Neural crest cell (in vitro differentiated cells): ENCODE measurements at regions not wholly inside any gene's neighbourhood (a gene's known extent, or its start where the extent isn't known, plus 50 kb on each side); places are given as distances from the start of the nearest gene placed in this dataset.
A peak's percentile ranks its signal among the peaks of the same experiment; 100 is the strongest.

Experiments
- DNase-seq: peaks from one replicate; pipeline ENCODE4 v3.0.0; 2021; ENCODE audit warnings: low read depth, mixed read lengths, low spot score
- H3K27ac Mint-ChIP-seq: one replicate; pipeline ENCODE4 v1.8.0; 2021; ENCODE audit warnings: mild to moderate bottlenecking, mixed read lengths; ENCODE audit not compliant: unreplicated experiment
- H3K27me3 Mint-ChIP-seq: 2 replicates; pipeline ENCODE4 v1.8.0; 2021; ENCODE audit warnings: low read depth, mild to moderate bottlenecking, mixed read lengths
- H3K36me3 Mint-ChIP-seq: 2 replicates; pipeline ENCODE4 v1.8.0; 2021; ENCODE audit warnings: low read depth, mild to moderate bottlenecking, mixed read lengths
- H3K4me1 Mint-ChIP-seq: 2 replicates; pipeline ENCODE4 v1.8.0; 2021; ENCODE audit warnings: mixed read lengths
- H3K4me3 Mint-ChIP-seq: one replicate; pipeline ENCODE4 v1.8.0; 2021; ENCODE audit warnings: mild to moderate bottlenecking, mixed read lengths
- H3K9me3 Mint-ChIP-seq: 2 replicates; pipeline ENCODE4 v1.8.0; 2021; ENCODE audit warnings: mixed read lengths
- TF ChIP-seq, protein P1 (sequence below): fragments of 200-600 bp; sonication (generic); conservative IDR thresholded peaks from 2 replicates; pipeline ENCODE4 v1.5.0; 2021; ENCODE audit warnings: antibody characterized with exemption, mild to moderate bottlenecking

DNA sequence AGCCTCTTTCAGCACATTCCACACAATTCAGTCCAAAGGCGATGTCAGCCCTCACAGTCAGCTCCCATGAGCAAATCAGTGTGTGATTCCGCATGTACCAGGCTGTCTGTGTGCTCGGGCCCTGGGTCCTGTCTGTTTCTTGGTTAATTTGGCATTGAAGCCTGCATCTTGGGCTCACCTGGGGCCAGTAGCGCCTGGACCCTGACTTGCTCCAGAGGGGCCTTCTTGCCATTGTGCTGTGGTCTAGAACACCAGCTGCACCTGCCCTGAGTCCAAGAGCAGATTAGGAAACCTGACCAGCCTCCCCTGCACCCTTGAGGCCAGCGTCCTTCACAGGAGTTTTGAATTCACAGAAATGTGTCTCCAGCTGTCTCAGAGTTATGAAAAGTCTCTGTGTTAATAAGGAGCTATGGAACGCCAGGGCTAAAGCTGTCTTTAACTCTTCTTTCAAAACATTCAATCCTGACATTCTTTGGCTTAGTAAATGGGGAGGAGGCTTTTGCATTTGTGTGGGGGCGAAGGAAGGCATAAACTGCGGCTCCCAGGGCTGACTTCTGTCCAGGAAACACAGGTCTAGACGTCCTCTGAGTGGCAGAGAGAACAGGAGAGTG lies 102.2 kb downstream of the ARF6 start:
- H3K36me3 Mint-ChIP-seq, result no peaks in the 10 kb centered on the region
- H3K4me1 Mint-ChIP-seq, result peaks cover 33% of the 10 kb centered on the region
- H3K9me3 Mint-ChIP-seq, result no peaks in the 10 kb centered on the region
- TF ChIP-seq, protein P1, sequence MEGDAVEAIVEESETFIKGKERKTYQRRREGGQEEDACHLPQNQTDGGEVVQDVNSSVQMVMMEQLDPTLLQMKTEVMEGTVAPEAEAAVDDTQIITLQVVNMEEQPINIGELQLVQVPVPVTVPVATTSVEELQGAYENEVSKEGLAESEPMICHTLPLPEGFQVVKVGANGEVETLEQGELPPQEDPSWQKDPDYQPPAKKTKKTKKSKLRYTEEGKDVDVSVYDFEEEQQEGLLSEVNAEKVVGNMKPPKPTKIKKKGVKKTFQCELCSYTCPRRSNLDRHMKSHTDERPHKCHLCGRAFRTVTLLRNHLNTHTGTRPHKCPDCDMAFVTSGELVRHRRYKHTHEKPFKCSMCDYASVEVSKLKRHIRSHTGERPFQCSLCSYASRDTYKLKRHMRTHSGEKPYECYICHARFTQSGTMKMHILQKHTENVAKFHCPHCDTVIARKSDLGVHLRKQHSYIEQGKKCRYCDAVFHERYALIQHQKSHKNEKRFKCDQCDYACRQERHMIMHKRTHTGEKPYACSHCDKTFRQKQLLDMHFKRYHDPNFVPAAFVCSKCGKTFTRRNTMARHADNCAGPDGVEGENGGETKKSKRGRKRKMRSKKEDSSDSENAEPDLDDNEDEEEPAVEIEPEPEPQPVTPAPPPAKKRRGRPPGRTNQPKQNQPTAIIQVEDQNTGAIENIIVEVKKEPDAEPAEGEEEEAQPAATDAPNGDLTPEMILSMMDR, result no peak
- DNase-seq, result no peak
- H3K4me3 Mint-ChIP-seq, result no peak overlapping the region
- no peak overlapping the region for H3K27ac Mint-ChIP-seq
- peaks cover 12% of the 10 kb centered on the region for H3K27me3 Mint-ChIP-seq

DNA sequence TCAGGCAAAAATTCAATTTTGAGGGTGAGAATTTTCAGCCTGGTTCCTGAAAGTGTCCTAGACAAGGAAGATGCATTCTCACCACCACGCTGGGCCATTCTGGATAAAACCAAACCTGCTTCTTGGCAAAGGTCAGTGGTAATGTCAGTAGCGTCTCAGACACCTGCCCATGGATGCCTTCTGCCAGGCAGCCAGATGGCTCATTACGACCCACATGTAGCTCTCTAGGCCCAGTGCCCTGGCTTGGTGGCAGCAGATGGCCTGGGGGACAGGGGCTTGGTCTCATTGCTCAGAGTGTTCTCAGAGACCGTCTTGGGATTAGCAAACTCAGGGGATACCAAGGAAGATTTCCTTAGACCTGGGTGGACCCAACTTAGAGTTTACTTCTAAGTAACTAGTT lies 105.1 kb downstream of the ARF6 start:
- peaks cover 38% of the 10 kb centered on the region for H3K27me3 Mint-ChIP-seq
- no peak for DNase-seq
- H3K9me3 Mint-ChIP-seq, result no peaks in the 10 kb centered on the region
- H3K4me1 Mint-ChIP-seq, result peaks cover 37% of the 10 kb centered on the region
- no peak overlapping the region for H3K4me3 Mint-ChIP-seq
- H3K27ac Mint-ChIP-seq, result no peak overlapping the region
- H3K36me3 Mint-ChIP-seq, result no peaks in the 10 kb centered on the region
- TF ChIP-seq, protein P1, result no peak

DNA sequence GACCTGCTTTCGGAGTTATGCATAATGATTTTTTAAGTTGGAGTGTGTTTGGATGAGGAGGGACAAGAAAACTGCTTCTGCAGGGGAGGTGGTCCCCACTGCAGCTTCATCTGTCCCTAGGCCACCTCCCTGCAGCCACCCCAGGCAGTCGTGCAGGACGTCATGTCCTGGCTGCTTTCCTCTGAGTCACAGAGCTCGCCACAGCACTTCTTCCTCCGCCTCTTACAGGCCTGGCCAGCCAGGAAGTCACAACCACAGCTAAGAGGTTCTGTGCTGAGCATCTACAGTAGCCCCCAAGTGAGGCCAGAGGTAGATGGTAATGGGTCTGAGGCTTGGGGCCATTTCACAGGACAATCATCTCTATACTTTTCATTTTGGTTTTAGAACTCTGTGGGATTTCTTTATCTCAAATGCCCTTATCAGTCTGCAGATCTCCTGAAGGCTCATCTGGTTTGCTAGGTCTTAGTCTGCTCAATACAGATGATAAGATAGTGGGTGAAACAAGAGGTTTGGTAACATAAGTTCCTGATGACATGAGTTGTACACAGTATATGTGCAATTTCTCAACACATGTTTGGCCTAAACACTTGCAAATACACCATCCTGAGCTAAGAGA lies 106.4 kb downstream of the ARF6 start:
- H3K4me3 Mint-ChIP-seq, result peak overlapping the region; percentile 32

DNA sequence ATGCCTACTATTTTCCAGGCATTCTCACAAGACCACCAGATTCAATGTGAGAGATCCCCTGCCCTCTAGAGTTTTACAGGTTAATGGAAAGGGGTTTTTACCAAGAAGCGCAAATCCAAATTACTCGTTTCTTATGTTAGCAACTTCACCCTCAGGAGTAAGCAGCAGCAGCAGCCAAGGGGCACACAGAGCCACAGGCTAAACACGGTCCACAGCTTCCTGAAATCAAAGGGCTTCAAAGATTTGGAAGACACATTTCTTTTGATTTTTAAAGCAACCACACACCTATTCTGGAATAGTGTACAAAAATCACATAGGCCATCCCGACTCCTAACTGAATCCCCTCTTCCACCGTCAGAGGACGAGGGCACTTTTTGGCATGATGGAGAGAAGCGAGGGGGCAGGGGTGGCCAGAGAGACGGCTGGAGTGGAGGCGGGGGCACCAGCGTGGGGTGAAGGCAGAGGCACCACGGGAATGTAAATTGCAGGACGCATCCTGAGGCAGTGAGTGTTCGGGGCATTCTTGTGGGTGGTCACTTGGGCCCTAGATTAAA lies 107.0 kb downstream of the ARF6 start:
- no peaks in the 10 kb centered on the region for H3K9me3 Mint-ChIP-seq
- no peaks in the 10 kb centered on the region for H3K36me3 Mint-ChIP-seq
- peak overlapping the region; percentile 94 for H3K27ac Mint-ChIP-seq
- no peak for DNase-seq
- peak overlapping the region; percentile 64 for H3K4me3 Mint-ChIP-seq
- peaks cover 41% of the 10 kb centered on the region for H3K4me1 Mint-ChIP-seq
- peaks cover 53% of the 10 kb centered on the region for H3K27me3 Mint-ChIP-seq
- TF ChIP-seq, protein P1, result no peak

More for the DNA sequence above, 106.4 kb downstream of the ARF6 start:
- no peaks in the 10 kb centered on the region for H3K36me3 Mint-ChIP-seq
- peaks cover 38% of the 10 kb centered on the region for H3K4me1 Mint-ChIP-seq
- H3K27ac Mint-ChIP-seq, result no peak overlapping the region
- TF ChIP-seq, protein P1, result no peak
- no peaks in the 10 kb centered on the region for H3K9me3 Mint-ChIP-seq
- peaks cover 48% of the 10 kb centered on the region for H3K27me3 Mint-ChIP-seq
- no peak for DNase-seq

DNA sequence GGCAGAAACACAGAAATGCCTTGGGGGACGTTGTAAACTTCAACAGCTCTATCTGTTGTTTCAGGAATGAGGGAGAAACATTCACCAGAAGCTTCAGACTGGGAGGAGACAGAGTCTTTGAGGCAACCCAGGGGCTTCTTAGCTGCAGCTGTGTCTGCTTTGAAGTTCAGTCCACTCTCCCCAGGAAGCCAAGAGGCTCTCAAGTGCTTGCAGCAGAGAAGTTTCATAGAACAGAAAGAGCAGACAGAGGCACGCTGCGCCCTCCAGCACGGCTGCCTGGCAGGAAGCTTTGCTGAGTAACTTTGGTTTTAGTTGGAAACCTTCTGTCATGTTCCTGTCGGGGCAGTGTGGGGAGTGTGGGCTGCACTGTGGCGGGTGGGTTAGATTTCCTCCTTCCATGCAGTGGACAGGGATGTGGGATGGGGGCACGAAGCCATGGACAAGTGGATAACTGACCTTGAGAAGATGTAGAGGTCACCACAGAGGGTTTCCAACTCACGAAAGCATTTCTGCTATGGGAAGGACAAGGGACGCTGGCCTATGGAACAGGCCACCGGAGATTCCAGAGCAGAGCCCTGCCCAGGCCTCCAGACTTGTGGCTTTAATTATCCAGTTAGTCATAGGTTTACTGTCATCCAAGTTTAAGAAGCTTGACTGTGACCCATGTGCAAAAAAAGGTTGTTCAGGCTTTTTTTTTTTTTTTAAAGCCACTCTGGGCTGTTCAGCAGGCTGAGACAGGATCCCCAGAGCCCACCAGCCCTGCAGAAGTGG lies 107.7 kb downstream of the ARF6 start:
- Mint-ChIP-seq H3K36me3 (no peaks in the 10 kb centered on the region), H3K9me3 (no peaks in the 10 kb centered on the region), H3K4me3 (peak overlapping the region; percentile 64), H3K4me1 (peaks cover 42% of the 10 kb centered on the region), H3K27ac (peak overlapping the region; percentile 94), H3K27me3 (peaks cover 58% of the 10 kb centered on the region)
- no peak for DNase-seq
- TF ChIP-seq, protein P1, result no peak
